ENCODE measurements at regions not wholly inside any gene's neighbourhood (a gene's known extent, or its start where the extent isn't known, plus 50 kb on each side); places are given as distances from the start of the nearest gene placed in this dataset.
"Not testable (repeated sequence)": the region's sequence is repeated elsewhere in the genome, so short reads cannot be mapped to it uniquely, and the experiment has no call there.

DNA sequence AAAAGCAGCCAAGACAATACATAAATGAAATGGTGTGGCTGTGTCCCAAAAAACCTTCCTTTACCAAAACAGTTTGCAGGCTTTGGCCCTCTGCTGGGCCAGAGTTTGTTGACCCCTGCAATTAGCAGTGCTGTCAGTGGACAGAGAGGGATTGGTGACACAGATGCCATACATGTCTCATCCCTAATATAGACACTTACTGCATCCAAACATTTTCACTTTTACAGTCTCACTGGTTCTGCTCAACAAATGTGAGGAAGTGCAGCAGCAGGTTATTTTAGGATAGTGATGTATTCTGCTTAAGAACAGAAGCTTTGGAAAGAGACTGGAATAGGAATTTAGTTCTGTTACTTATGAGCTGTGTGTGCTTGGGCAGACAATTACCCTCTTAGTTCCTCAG, 462.8 kb upstream of the LRRC7 start:
- Histone ChIP-seq H3K27me3 (no peaks in the 10 kb centered on the region), H3K36me3 (no peaks in the 10 kb centered on the region), H3K4me1 (no peaks in the 10 kb centered on the region), H3K27ac (no peak overlapping the region), H3K4me3 (no peak overlapping the region), H3K9me3 (no peaks in the 10 kb centered on the region)
- no peak for DNase-seq
- TF ChIP-seq, protein P1, sequence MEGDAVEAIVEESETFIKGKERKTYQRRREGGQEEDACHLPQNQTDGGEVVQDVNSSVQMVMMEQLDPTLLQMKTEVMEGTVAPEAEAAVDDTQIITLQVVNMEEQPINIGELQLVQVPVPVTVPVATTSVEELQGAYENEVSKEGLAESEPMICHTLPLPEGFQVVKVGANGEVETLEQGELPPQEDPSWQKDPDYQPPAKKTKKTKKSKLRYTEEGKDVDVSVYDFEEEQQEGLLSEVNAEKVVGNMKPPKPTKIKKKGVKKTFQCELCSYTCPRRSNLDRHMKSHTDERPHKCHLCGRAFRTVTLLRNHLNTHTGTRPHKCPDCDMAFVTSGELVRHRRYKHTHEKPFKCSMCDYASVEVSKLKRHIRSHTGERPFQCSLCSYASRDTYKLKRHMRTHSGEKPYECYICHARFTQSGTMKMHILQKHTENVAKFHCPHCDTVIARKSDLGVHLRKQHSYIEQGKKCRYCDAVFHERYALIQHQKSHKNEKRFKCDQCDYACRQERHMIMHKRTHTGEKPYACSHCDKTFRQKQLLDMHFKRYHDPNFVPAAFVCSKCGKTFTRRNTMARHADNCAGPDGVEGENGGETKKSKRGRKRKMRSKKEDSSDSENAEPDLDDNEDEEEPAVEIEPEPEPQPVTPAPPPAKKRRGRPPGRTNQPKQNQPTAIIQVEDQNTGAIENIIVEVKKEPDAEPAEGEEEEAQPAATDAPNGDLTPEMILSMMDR (IDR thresholded peaks at IDR 0.05) = no peak
- TF ChIP-seq POLR2A (IDR thresholded peaks at IDR 0.05) = no peak

DNA sequence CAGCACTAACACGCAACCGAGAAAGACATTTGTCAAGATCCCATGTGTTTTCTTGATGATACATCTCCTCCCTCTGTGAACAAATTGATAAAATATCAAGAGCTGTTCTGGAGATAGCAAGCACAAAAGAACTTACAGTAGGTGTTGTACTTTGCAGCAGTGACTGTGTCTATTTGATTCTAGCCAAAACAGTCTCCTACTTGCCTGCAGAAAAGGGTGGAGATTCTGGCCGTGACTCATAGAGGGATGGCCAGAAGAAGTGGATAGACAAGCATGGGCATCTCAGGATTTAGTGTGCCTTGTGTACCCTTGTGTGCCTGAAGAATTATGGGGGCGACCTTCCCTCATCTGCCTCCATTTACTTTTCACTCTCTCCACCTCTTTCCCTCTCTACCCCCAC, 458.4 kb upstream of the LRRC7 start:
- H3K4me1 ChIP-seq = no peaks in the 10 kb centered on the region
- H3K36me3 ChIP-seq = no peaks in the 10 kb centered on the region
- DNase-seq = no peak
- H3K9me3 ChIP-seq = no peaks in the 10 kb centered on the region
- TF ChIP-seq POLR2A (IDR thresholded peaks at IDR 0.05) = no peak
- TF ChIP-seq, protein P1 (IDR thresholded peaks at IDR 0.05) = no peak
- no peak overlapping the region for H3K4me3 ChIP-seq
- H3K27ac ChIP-seq = no peak overlapping the region
- H3K27me3 ChIP-seq = no peaks in the 10 kb centered on the region

DNA sequence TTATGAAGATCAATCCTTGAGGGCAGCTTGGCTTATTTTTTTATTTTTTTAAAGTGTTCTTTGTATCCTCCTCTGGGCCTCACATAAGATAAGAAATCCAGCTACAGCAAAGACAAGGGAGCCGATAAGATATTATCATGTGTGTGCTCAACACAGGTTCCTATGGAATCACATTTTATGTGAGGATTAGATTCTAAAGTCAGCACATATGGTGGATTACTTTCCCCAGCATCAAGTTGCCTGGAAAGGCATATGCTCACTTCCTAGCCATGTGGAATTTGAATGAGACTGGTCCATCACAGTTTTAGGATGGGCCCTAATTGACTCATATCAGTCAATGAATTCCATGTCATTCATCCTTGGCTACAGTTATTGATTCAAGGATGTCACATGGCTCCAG, 456.9 kb upstream of the LRRC7 start:
- no peaks in the 10 kb centered on the region for H3K4me1 ChIP-seq
- no peak for DNase-seq
- no peaks in the 10 kb centered on the region for H3K36me3 ChIP-seq
- no peaks in the 10 kb centered on the region for H3K27me3 ChIP-seq
- no peak overlapping the region for H3K27ac ChIP-seq
- no peak overlapping the region for H3K4me3 ChIP-seq
- H3K9me3 ChIP-seq = no peaks in the 10 kb centered on the region
- TF ChIP-seq, protein P1 (IDR thresholded peaks at IDR 0.05) = no peak
- no peak for TF ChIP-seq POLR2A (IDR thresholded peaks at IDR 0.05)

DNA sequence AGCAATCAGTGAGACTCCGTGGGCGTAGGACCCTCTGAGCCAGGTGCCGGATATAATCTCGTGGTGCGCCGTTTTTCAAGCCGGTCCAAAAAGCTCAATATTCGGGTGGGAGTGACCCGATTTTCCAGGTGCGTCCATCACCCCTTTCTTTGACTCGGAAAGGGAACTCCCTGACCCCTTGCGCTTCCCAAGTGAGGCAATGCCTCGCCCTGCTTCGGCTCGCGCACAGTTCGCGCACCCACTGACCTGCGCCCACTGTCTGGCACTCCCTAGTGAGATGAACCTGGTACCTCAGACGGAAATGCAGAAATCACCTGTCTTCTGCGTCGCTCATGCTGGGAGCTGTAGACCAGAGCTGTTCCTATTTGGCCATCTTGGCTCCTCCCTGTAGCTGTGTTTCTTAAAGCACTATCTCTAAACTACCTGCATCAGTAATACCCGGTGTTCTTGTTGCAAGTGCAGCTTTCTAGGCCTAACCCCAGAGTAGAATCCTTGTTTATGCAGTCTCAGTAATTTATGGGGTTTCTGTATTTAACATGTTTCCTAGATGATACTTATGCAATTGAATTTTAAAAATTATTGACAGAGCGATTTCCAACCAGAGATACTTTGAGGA, 447.5 kb upstream of the LRRC7 start:
- not testable (repeated sequence) for H3K27ac ChIP-seq, H3K27me3 ChIP-seq, H3K36me3 ChIP-seq, H3K4me3 ChIP-seq, H3K4me1 ChIP-seq, H3K9me3 ChIP-seq, DNase-seq

DNA sequence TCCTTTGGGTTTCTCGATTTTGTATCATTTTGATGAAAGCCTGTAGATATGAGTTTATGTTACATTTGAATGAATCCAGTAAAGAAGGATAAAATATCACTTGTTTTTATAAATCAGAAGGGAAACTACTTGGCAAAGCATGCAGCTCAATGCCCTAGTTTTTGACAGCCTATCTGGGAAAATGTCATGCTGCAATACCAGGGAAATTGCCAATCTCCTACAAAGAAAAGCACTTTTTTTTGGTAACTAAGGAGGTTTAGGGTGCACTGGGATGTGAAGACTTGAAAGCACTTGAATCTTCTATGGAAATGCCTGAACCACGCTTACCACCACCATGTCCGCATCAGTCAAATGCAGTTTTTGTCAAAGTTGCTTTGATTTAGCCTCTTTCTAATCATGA, 446.9 kb upstream of the LRRC7 start:
- Histone ChIP-seq H3K27me3 (no peaks in the 10 kb centered on the region), H3K4me1 (no peaks in the 10 kb centered on the region), H3K36me3 (no peaks in the 10 kb centered on the region), H3K9me3 (no peaks in the 10 kb centered on the region), H3K27ac (no peak overlapping the region), H3K4me3 (no peak overlapping the region)
- no peak for DNase-seq
- TF ChIP-seq, protein P1 (IDR thresholded peaks at IDR 0.05) = no peak
- TF ChIP-seq POLR2A (IDR thresholded peaks at IDR 0.05) = no peak

DNA sequence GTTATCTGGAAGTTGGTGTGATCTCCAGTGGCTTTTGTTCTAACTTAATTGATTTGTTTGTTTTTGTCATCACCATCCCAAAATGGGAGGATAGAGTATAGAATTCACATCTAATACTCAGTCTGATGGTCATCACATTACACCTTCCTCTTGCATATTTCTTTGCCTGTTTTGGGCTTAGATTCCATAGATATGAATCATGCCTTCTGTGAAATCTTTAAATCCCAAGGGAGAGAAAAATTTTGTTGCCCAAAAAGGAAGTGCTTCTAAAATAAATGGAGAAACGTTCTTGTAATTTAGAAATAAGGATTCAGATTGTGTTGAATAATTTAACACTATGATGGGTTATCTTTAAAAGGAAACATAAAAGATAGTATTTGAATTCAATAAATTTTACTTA, 446.0 kb upstream of the LRRC7 start:
- H3K36me3 ChIP-seq = no peaks in the 10 kb centered on the region
- H3K4me1 ChIP-seq = no peaks in the 10 kb centered on the region
- H3K27ac ChIP-seq = no peak overlapping the region
- no peak overlapping the region for H3K4me3 ChIP-seq
- no peaks in the 10 kb centered on the region for H3K9me3 ChIP-seq
- H3K27me3 ChIP-seq = no peaks in the 10 kb centered on the region
- no peak for TF ChIP-seq POLR2A (IDR thresholded peaks at IDR 0.05)
- TF ChIP-seq, protein P1 (IDR thresholded peaks at IDR 0.05) = no peak
- no peak for DNase-seq
